IPS DF 4.7 (cell line): ENCODE measurements at regions not wholly inside any gene's neighbourhood (a gene's known extent, or its start where the extent isn't known, plus 50 kb on each side); places are given as distances from the start of the nearest gene placed in this dataset.

Experiments
- DNase-seq: peaks from one replicate; pipeline ENCODE4 v3.0.0-alpha.2; 2013; ENCODE audit warnings: low spot score; ENCODE audit errors: extremely low read depth

- DNase-seq, result no peak
These were observed 200.6 kb upstream of the MEX3C start for GRCh38 chr18:51398104-51398503.

GRCh38 chr18:51399491-51400122 lies 202.1 kb upstream of the MEX3C start:
- DNase-seq, result no peak

GRCh38 chr18:51400721-51401120 lies 203.2 kb upstream of the MEX3C start:
- DNase-seq, result no peak

GRCh38 chr18:51401912-51402311 lies 204.4 kb upstream of the MEX3C start:
- DNase-seq, result no peak

GRCh38 chr18:51404620-51405019 lies 207.1 kb upstream of the MEX3C start:
- no peak for DNase-seq

GRCh38 chr18:51405683-51406477 lies 208.4 kb upstream of the MEX3C start:
- DNase-seq, result no peak

GRCh38 chr18:51417643-51418483 lies 220.4 kb upstream of the MEX3C start:
- DNase-seq, result peak; percentile 91

GRCh38 chr18:51425475-51425874 lies 228.0 kb upstream of the MEX3C start:
- no peak for DNase-seq

- no peak for DNase-seq
These were observed 228.4 kb upstream of the MEX3C start for GRCh38 chr18:51425889-51426288.

- DNase-seq, result no peak
These were observed 229.5 kb upstream of the MEX3C start for GRCh38 chr18:51426996-51427395.

- DNase-seq, result no peak
These were observed 232.2 kb upstream of the MEX3C start for GRCh38 chr18:51429644-51430043.

GRCh38 chr18:51430538-51430937 lies 233.1 kb upstream of the MEX3C start:
- DNase-seq, result no peak

GRCh38 chr18:51433296-51433695 lies 235.8 kb upstream of the MEX3C start:
- DNase-seq, result no peak

GRCh38 chr18:51433881-51434280 lies 236.4 kb upstream of the MEX3C start:
- no peak for DNase-seq

GRCh38 chr18:51437280-51438271 lies 240.1 kb upstream of the MEX3C start:
- DNase-seq, result no peak

- DNase-seq, result no peak
These were observed 241.4 kb upstream of the MEX3C start for GRCh38 chr18:51438797-51439350.

- no peak for DNase-seq
These were observed 244.5 kb upstream of the MEX3C start for GRCh38 chr18:51442012-51442411.

- DNase-seq, result no peak
These were observed 249.2 kb upstream of the MEX3C start for GRCh38 chr18:51446571-51447210.

- no peak for DNase-seq
These were observed 250.2 kb upstream of the MEX3C start for GRCh38 chr18:51447351-51448342.
